Mesendoderm (in vitro differentiated cells): ENCODE measurements at regions not wholly inside any gene's neighbourhood (a gene's known extent, or its start where the extent isn't known, plus 50 kb on each side); places are given as distances from the start of the nearest gene placed in this dataset.

ENCODE experiments used
- DNase-seq: peaks from one replicate; pipeline ENCODE4 v3.0.0; 2013
- H2AK5ac ChIP-seq: 2 replicates; pipeline ENCODE4 v1.6.1; 2013; ENCODE audit warnings: low read length, inconsistent platforms
- H2BK120ac ChIP-seq: 2 replicates; pipeline ENCODE4 v1.6.1; 2013; ENCODE audit warnings: low read depth, mild to moderate bottlenecking, low read length, moderate library complexity, mixed read lengths
- H2BK15ac ChIP-seq: replicated peaks from 2 replicates; pipeline ENCODE4 v1.6.1; 2013; ENCODE audit warnings: low read depth, mild to moderate bottlenecking, moderate library complexity
- H2BK5ac ChIP-seq: 2 replicates; pipeline ENCODE4 v1.6.1; 2013; ENCODE audit warnings: low read length, inconsistent platforms
- H3K18ac ChIP-seq: 2 replicates; pipeline ENCODE4 v1.6.1; 2013; ENCODE audit warnings: mild to moderate bottlenecking, low read length, mixed read lengths
- H3K23ac ChIP-seq: one replicate; pipeline ENCODE4 v1.6.1; 2013; ENCODE audit warnings: low read length
- H3K27ac ChIP-seq: 2 replicates; pipeline ENCODE4 v1.5.1; 2013; ENCODE audit warnings: low read depth, mild to moderate bottlenecking, inconsistent platforms, low read length, moderate library complexity
- H3K27me3 ChIP-seq: 2 replicates; pipeline ENCODE4 v1.6.1; 2013; ENCODE audit warnings: low read length, control low read depth, mild to moderate bottlenecking, inconsistent platforms; ENCODE audit not compliant: insufficient read depth, poor library complexity
- H3K36me3 ChIP-seq: 2 replicates; pipeline ENCODE4 v1.6.1; 2013; ENCODE audit warnings: low read length, inconsistent platforms; ENCODE audit not compliant: control insufficient read depth, insufficient read depth
- H3K4ac ChIP-seq: one replicate; pipeline ENCODE4 v1.6.1; 2013; ENCODE audit warnings: low read depth, mild to moderate bottlenecking, low read length, moderate library complexity
- H3K4me1 ChIP-seq: 2 replicates; pipeline ENCODE4 v1.6.1; 2013; ENCODE audit warnings: low read depth, low read length, inconsistent platforms; ENCODE audit not compliant: control insufficient read depth
- H3K4me2 ChIP-seq: 2 replicates; pipeline ENCODE4 v1.6.1; 2013; ENCODE audit warnings: low read length
- H3K4me3 ChIP-seq: 2 replicates; pipeline ENCODE4 v1.5.1; 2013; ENCODE audit warnings: mild to moderate bottlenecking, low read length
- H3K56ac ChIP-seq: one replicate; pipeline ENCODE4 v1.6.1; 2013; ENCODE audit warnings: low read length
- H3K79me1 ChIP-seq: 2 replicates; pipeline ENCODE4 v1.6.1; 2013; ENCODE audit warnings: low read length, inconsistent platforms
- H3K79me2 ChIP-seq: 2 replicates; pipeline ENCODE4 v1.6.1; 2013; ENCODE audit warnings: mild to moderate bottlenecking, low read length; ENCODE audit not compliant: control insufficient read depth, insufficient read depth
- H3K9ac ChIP-seq: 2 replicates; pipeline ENCODE4 v1.6.1; 2013; ENCODE audit warnings: low read length, inconsistent platforms
- H4K5ac ChIP-seq: one replicate; pipeline ENCODE4 v1.6.1; 2013; ENCODE audit warnings: low read length
- H4K8ac ChIP-seq: one replicate; pipeline ENCODE4 v1.6.1; 2013; ENCODE audit warnings: low read depth, mild to moderate bottlenecking, control low read depth, low read length, moderate library complexity
- WGBS: extraction: QIAGEN DNeasy Blood & Tissue Kit; methylation state at CpG from one replicate; pipeline ENCODE4 v1.1.7; 2013; ENCODE audit warnings: low lambda C conversion rate, missing lambda C conversion rate; ENCODE audit not compliant: insufficient coverage; ENCODE audit errors: extremely low coverage; 5-methylcytosine and 5-hydroxymethylcytosine counted together

GRCh38 chr11:104291646-104292045, 127.7 kb upstream of the PDGFD start:
- Histone ChIP-seq H2BK5ac (no peak overlapping the region), H3K4ac (no peak overlapping the region), H3K79me1 (no peaks in the 10 kb centered on the region), H4K8ac (no peak overlapping the region), H2BK120ac (no peak overlapping the region), H3K23ac (no peak overlapping the region), H3K4me3 (no peak overlapping the region), H2BK15ac (no peak overlapping the region), H3K18ac (no peak overlapping the region), H3K27me3 (no peaks in the 10 kb centered on the region), H3K36me3 (no peaks in the 10 kb centered on the region), H3K4me1 (no peaks in the 10 kb centered on the region), H2AK5ac (no peak overlapping the region), H3K27ac (no peak overlapping the region), H4K5ac (no peak overlapping the region), H3K4me2 (no peak overlapping the region), H3K79me2 (no peaks in the 10 kb centered on the region), H3K9ac (no peak overlapping the region), H3K56ac (no peak overlapping the region)
- no peak for DNase-seq
- WGBS, result no CpG with 5 or more reads among the region's 2 CpGs

DNA sequence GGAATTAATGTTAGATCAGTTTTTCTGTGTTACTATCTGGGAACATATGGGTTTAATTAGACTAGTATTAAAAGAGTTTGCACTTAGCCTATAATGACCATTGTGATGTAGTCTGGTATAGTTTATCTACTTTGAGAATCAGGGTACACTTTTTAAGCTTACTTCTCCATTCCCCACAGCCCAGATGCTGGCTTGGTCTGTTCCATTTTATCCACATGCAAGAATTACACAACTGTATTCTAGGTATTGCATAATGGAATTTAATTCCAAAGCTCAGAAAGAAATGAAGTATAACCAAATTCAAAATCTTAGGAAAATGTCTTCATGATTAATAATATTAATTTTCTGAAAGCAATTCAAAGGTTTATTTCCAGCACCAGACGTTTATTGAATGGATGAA, 122.2 kb upstream of the PDGFD start:
- no peak for DNase-seq
- Histone ChIP-seq H3K27me3 (no peaks in the 10 kb centered on the region), H4K5ac (no peak overlapping the region), H3K4me3 (no peak overlapping the region), H3K79me2 (no peaks in the 10 kb centered on the region), H3K36me3 (no peaks in the 10 kb centered on the region), H4K8ac (no peak overlapping the region), H2BK120ac (no peak overlapping the region), H3K23ac (no peak overlapping the region), H3K4me2 (no peak overlapping the region), H2AK5ac (no peak overlapping the region), H3K18ac (no peak overlapping the region), H3K4me1 (no peaks in the 10 kb centered on the region), H2BK5ac (no peak overlapping the region), H3K27ac (no peak overlapping the region), H3K4ac (no peak overlapping the region), H3K79me1 (no peaks in the 10 kb centered on the region), H2BK15ac (no peak overlapping the region), H3K9ac (no peak overlapping the region), H3K56ac (no peak overlapping the region)
- no CpG with 5 or more reads among the region's 1 CpG for WGBS

GRCh38 chr11:104279587-104279986, 115.6 kb upstream of the PDGFD start:
- Histone ChIP-seq H3K4me1 (no peaks in the 10 kb centered on the region), H3K27me3 (no peaks in the 10 kb centered on the region), H3K4ac (no peak overlapping the region), H4K5ac (no peak overlapping the region), H3K4me3 (no peak overlapping the region), H3K36me3 (no peaks in the 10 kb centered on the region), H2BK15ac (no peak overlapping the region), H4K8ac (no peak overlapping the region), H3K79me2 (no peaks in the 10 kb centered on the region), H3K23ac (no peak overlapping the region), H3K79me1 (no peaks in the 10 kb centered on the region), H2BK5ac (no peak overlapping the region), H3K18ac (no peak overlapping the region), H2BK120ac (no peak overlapping the region), H3K27ac (no peak overlapping the region), H3K9ac (no peak overlapping the region), H2AK5ac (no peak overlapping the region), H3K56ac (no peak overlapping the region), H3K4me2 (no peak overlapping the region)
- no peak for DNase-seq

GRCh38 chr11:104275992-104276391, 112.0 kb upstream of the PDGFD start:
- Histone ChIP-seq H2BK15ac (no peak overlapping the region), H3K4me3 (no peak overlapping the region), H3K79me2 (no peaks in the 10 kb centered on the region), H3K23ac (no peak overlapping the region), H3K4me2 (no peak overlapping the region), H2BK120ac (no peak overlapping the region), H3K56ac (no peak overlapping the region), H3K79me1 (no peaks in the 10 kb centered on the region), H3K27ac (no peak overlapping the region), H3K9ac (no peak overlapping the region), H3K4me1 (no peaks in the 10 kb centered on the region), H3K4ac (no peak overlapping the region), H3K36me3 (no peaks in the 10 kb centered on the region), H4K8ac (no peak overlapping the region), H3K27me3 (no peaks in the 10 kb centered on the region), H2BK5ac (no peak overlapping the region), H4K5ac (no peak overlapping the region), H2AK5ac (no peak overlapping the region), H3K18ac (no peak overlapping the region)
- peak; percentile 60 for DNase-seq
- WGBS, result no CpG with 5 or more reads among the region's 2 CpGs

GRCh38 chr11:104260456-104260855, 96.5 kb upstream of the PDGFD start:
- Histone ChIP-seq H4K5ac (no peak overlapping the region), H3K56ac (no peak overlapping the region), H2BK15ac (no peak overlapping the region), H3K18ac (no peak overlapping the region), H3K79me2 (no peaks in the 10 kb centered on the region), H2BK5ac (no peak overlapping the region), H2BK120ac (no peak overlapping the region), H2AK5ac (no peak overlapping the region), H4K8ac (no peak overlapping the region), H3K9ac (no peak overlapping the region), H3K4ac (no peak overlapping the region), H3K4me2 (no peak overlapping the region), H3K36me3 (no peaks in the 10 kb centered on the region), H3K27ac (no peak overlapping the region), H3K4me3 (no peak overlapping the region), H3K23ac (no peak overlapping the region), H3K27me3 (no peaks in the 10 kb centered on the region), H3K4me1 (no peaks in the 10 kb centered on the region), H3K79me1 (no peaks in the 10 kb centered on the region)
- no CpG with 5 or more reads among the region's 2 CpGs for WGBS
- no peak for DNase-seq

- no peaks in the 10 kb centered on the region for H3K27me3 ChIP-seq
- no peaks in the 10 kb centered on the region for H3K36me3 ChIP-seq
These were observed 95.2 kb upstream of the PDGFD start for GRCh38 chr11:104259121-104259610.

More at GRCh38 chr11:104259121-104259610, 95.2 kb upstream of the PDGFD start:
- no peak for DNase-seq
- Histone ChIP-seq H3K4me1 (no peaks in the 10 kb centered on the region), H2AK5ac (no peak overlapping the region), H3K4me3 (no peak overlapping the region), H3K79me2 (no peaks in the 10 kb centered on the region), H4K8ac (no peak overlapping the region), H4K5ac (no peak overlapping the region), H2BK15ac (no peak overlapping the region), H3K23ac (no peak overlapping the region), H3K4me2 (no peak overlapping the region), H3K9ac (no peak overlapping the region), H3K79me1 (no peaks in the 10 kb centered on the region), H3K56ac (no peak overlapping the region), H3K4ac (no peak overlapping the region), H2BK120ac (no peak overlapping the region), H3K18ac (no peak overlapping the region), H3K27ac (no peak overlapping the region), H2BK5ac (no peak overlapping the region)
- WGBS, result no CpG with 5 or more reads among the region's 4 CpGs
